ENCODE measurements at regions not wholly inside any gene's neighbourhood (a gene's known extent, or its start where the extent isn't known, plus 50 kb on each side); places are given as distances from the start of the nearest gene placed in this dataset.

DNA sequence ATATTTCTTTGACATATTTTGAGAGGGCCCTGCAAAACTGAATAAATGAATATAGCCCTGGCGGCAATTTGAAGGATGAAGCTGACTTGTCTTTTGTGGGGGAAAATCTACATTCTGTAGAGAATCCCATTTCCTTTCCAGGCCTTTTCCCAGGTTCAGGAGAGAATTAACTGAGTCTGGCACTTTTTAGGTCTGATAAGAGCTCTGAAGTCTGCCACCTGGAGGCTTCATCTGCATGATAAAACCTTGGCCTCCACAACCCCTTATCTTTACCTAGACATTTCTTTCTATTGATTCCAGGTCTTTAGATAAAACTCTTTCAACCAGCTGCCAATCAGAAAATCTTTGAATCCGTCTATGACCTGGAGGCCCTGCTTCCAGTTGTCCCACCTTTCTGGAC, 299.4 kb downstream of the ETNK1 start:
- ATAC-seq (no peak), DNase-seq (no peak)
- Mint-ChIP-seq H3K4me3 (no peak overlapping the region), H3K27me3 (ENCODE audit: low read depth) (no peaks in the 10 kb centered on the region), H3K36me3 (ENCODE audit: low read depth) (no peaks in the 10 kb centered on the region), H3K4me1 (ENCODE audit: low read depth) (no peaks in the 10 kb centered on the region), H3K9me3 (ENCODE audit: insufficient read depth) (no peaks in the 10 kb centered on the region), H3K27ac (no peak overlapping the region)
- ChIA-PET CTCF (no interaction called here), POLR2A (no interaction called here)

DNA sequence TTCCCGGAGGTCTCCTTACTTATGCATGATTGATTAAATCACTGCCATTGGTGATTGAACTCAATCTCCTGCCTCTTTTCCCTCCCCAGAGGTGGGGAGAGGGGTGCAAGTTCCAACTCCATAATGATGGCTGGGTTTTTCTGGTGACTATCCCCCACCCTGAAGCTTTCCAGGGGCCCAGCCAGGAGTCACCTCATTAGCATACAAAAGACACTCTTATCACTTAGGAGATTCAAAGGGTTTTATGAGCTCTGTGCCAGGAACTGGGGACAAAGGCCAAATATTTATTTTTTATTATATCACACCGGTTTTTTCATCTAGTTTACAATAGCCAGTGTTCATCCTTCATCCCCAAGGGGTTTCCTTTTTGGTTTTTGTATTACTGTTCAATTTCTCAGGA, 300.7 kb downstream of the ETNK1 start:
- Mint-ChIP-seq H3K27ac (no peak overlapping the region), H3K4me3 (no peak overlapping the region), H3K4me1 (ENCODE audit: low read depth) (no peaks in the 10 kb centered on the region), H3K9me3 (ENCODE audit: insufficient read depth) (no peaks in the 10 kb centered on the region), H3K36me3 (ENCODE audit: low read depth) (no peaks in the 10 kb centered on the region), H3K27me3 (ENCODE audit: low read depth) (no peaks in the 10 kb centered on the region)
- ChIA-PET CTCF (no interaction called here), POLR2A (no interaction called here)
- DNase-seq (no peak), ATAC-seq (no peak)

DNA sequence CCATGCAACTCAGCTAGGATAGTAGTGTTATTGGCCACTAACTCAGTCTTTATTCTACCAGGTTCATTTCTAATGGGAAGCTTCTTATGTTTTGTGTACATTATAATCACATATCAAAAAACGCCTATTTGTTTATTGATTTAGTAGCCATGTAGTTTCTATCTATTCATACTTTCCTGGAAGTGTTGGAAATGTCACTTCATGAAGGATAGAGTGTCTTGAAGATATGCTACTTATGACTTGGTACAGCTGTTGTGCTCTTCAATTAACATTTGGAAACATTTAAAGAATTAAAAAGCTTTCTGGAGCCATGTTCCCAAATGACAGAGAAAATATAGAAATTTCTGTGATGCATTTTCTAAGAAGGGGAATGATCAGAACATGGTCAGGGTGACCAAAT, 307.5 kb downstream of the ETNK1 start:
- Mint-ChIP-seq H3K36me3 (ENCODE audit: low read depth) (no peaks in the 10 kb centered on the region), H3K4me3 (no peak overlapping the region), H3K27me3 (ENCODE audit: low read depth) (no peaks in the 10 kb centered on the region), H3K4me1 (ENCODE audit: low read depth) (no peaks in the 10 kb centered on the region), H3K9me3 (ENCODE audit: insufficient read depth) (no peaks in the 10 kb centered on the region), H3K27ac (no peak overlapping the region)
- DNase-seq, result no peak
- no peak for ATAC-seq
- CTCF ChIA-PET, result no interaction called here
- POLR2A ChIA-PET, result no interaction called here

DNA sequence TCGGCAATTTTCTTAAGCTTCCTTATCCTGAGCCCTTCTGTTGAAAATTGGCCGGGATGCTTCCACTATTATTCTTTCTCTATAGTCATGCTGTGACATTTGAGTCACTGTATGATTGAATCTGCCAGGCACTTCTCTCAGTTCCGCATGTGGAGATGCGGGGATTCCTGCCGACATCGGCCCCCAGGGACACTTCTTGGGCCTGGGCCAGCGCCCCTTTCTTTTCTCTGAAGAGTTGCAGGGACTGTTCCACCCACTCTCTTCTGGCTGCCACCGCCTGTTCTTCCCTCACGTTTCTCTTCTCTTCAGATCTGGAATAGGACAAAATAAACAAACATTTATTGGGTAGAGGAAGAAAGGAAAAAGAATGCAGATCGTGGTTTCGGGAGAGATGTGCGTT, 310.1 kb downstream of the ETNK1 start:
- H3K4me3 Mint-ChIP-seq, result no peak overlapping the region
- no peak overlapping the region for H3K27ac Mint-ChIP-seq
- no peaks in the 10 kb centered on the region for H3K9me3 Mint-ChIP-seq (ENCODE audit: insufficient read depth)
- H3K27me3 Mint-ChIP-seq (ENCODE audit: low read depth), result no peaks in the 10 kb centered on the region
- POLR2A ChIA-PET, result no interaction called here
- H3K4me1 Mint-ChIP-seq (ENCODE audit: low read depth), result no peaks in the 10 kb centered on the region
- CTCF ChIA-PET, result no interaction called here
- ATAC-seq, result no peak
- no peaks in the 10 kb centered on the region for H3K36me3 Mint-ChIP-seq (ENCODE audit: low read depth)
- DNase-seq, result no peak

DNA sequence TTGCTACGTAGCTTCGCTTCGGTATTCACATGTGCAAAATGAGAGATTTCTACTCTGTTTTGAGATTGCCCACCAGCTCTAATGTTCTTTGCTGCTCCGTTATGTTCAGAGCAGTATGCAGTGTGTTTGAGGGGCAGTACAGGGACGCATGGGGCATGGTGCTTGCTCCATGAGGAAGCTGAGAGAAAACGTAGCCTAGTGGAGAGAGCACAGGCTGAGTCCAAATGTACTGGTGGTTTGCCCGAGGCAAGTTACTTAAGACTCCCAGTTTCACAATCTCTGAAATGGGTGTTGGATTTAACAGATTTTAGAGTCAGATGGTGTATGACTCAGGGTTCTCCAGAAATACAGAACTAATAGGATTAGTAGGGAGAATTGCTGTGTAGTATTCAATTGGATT, 310.5 kb downstream of the ETNK1 start:
- Mint-ChIP-seq H3K4me1 (ENCODE audit: low read depth) (no peaks in the 10 kb centered on the region), H3K36me3 (ENCODE audit: low read depth) (no peaks in the 10 kb centered on the region), H3K27ac (no peak overlapping the region), H3K9me3 (ENCODE audit: insufficient read depth) (no peaks in the 10 kb centered on the region), H3K4me3 (no peak overlapping the region), H3K27me3 (ENCODE audit: low read depth) (no peaks in the 10 kb centered on the region)
- POLR2A ChIA-PET, result no interaction called here
- CTCF ChIA-PET, result no interaction called here
- ATAC-seq, result no peak
- DNase-seq, result no peak

DNA sequence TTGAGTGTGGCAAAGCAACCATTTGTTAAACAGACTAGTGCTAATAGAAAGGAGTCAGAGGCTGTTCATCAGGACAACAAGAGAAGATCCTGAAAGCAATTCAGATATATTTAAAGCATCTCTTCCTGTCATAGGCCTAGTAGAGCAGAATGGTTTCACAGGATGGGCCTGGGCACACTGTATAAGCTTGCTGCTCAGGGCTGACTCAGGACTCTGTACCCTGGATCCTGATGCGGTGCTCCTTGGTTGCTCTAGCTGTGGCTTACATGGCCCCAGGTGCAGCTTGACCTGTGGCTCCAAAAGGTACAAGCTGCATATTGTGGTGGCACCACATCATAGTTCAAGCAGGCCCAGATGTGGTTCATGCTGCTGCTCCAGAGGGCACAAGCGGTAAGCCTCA, 313.4 kb downstream of the ETNK1 start:
- no peak overlapping the region for H3K27ac Mint-ChIP-seq
- no peak for ATAC-seq
- H3K27me3 Mint-ChIP-seq (ENCODE audit: low read depth), result no peaks in the 10 kb centered on the region
- H3K4me3 Mint-ChIP-seq, result no peak overlapping the region
- CTCF ChIA-PET, result no interaction called here
- POLR2A ChIA-PET, result no interaction called here
- H3K9me3 Mint-ChIP-seq (ENCODE audit: insufficient read depth), result peaks cover 3% of the 10 kb centered on the region
- H3K4me1 Mint-ChIP-seq (ENCODE audit: low read depth), result no peaks in the 10 kb centered on the region
- no peaks in the 10 kb centered on the region for H3K36me3 Mint-ChIP-seq (ENCODE audit: low read depth)
- no peak for DNase-seq

DNA sequence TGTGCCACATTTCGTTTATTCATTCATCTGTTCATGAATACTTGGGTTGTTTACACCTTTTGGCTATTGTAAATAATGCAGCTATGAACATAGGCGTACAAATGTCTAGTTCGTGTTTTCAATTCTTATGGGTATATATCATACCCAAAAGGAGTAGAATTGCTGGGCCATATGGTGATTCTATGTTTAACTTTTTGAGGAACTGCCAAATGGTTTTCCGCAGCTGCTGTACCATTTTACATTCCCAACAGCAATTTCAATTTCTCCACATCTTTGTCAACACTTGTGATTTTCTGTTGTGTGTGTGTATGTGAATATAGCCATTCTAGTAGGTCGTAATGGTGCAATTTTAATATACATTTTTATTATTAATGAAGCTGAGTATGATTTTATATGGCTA, 326.2 kb downstream of the ETNK1 start:
- Mint-ChIP-seq H3K4me1 (ENCODE audit: low read depth) (no peaks in the 10 kb centered on the region), H3K9me3 (ENCODE audit: insufficient read depth) (peaks cover 9% of the 10 kb centered on the region), H3K36me3 (ENCODE audit: low read depth) (no peaks in the 10 kb centered on the region), H3K4me3 (no peak overlapping the region), H3K27ac (no peak overlapping the region), H3K27me3 (ENCODE audit: low read depth) (no peaks in the 10 kb centered on the region)
- no peak for DNase-seq
- CTCF ChIA-PET, result no interaction called here
- POLR2A ChIA-PET, result no interaction called here
- no peak for ATAC-seq

DNA sequence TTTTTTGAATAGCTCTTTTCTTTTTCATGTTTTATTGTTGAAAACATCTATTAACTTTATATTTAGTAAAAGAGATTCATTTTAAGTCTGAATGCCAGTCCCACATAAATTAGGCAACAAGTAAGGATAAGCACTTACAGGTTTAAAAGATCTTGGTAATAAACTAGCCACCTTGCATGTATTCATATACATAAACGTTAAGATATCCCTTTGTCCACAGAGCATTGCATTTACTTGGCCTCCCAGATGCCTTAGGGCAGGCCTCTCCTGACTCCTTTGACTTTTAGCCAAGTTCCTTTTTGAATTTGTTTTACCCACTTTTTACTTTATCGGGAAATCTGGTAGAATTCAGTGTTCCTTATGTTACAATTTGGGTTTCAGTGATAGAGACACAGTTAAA, 331.7 kb downstream of the ETNK1 start:
- ChIA-PET CTCF (no interaction called here), POLR2A (no interaction called here)
- no peak for ATAC-seq
- no peak for DNase-seq
- no peaks in the 10 kb centered on the region for H3K36me3 Mint-ChIP-seq (ENCODE audit: low read depth)
- H3K4me3 Mint-ChIP-seq, result no peak overlapping the region
- no peaks in the 10 kb centered on the region for H3K27me3 Mint-ChIP-seq (ENCODE audit: low read depth)
- no peak overlapping the region for H3K27ac Mint-ChIP-seq
- peaks cover 9% of the 10 kb centered on the region for H3K9me3 Mint-ChIP-seq (ENCODE audit: insufficient read depth)
- H3K4me1 Mint-ChIP-seq (ENCODE audit: low read depth), result no peaks in the 10 kb centered on the region

DNA sequence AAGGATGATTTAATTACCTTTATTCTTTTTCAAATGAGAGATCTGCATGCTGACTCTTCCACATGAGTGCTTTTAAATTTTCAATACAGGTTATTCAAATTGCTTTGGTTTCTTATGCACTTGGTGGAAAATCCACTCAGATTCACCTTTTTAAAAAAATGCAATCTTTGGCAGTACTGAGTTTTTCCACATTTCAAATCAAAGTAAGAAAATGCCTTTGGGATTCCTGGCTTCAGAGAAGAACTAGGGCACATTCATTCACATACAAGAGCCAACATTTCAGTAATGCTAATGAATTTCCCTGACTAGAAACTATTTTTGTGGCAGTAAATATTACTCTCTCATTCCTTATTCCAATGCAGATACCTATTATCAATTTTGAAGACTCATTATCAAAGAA, 342.2 kb downstream of the ETNK1 start:
- Mint-ChIP-seq H3K9me3 (ENCODE audit: insufficient read depth) (no peaks in the 10 kb centered on the region), H3K36me3 (ENCODE audit: low read depth) (no peaks in the 10 kb centered on the region), H3K4me1 (ENCODE audit: low read depth) (no peaks in the 10 kb centered on the region), H3K27me3 (ENCODE audit: low read depth) (no peaks in the 10 kb centered on the region), H3K4me3 (no peak overlapping the region), H3K27ac (no peak overlapping the region)
- no peak for DNase-seq
- no peak for ATAC-seq
- POLR2A ChIA-PET, result no interaction called here
- CTCF ChIA-PET, result no interaction called here

DNA sequence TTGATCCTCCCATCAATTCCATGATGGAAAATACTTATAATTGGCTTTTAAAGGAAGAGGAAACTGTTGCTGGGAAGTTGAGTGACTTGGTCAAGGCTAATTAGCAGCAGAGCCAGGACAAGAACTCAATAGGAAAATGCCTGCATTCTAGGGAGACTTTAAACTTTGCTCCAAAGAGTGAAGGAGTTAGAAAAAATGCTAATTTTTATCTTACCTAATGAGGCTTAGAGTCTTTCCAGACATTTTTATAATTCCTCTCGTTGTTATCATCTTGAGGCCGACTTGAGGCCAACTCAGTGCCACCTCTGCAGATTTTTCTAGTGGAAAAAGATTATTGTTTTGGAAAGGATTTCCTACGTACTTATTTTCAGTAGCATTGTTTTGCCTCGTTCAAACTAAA, 344.6 kb downstream of the ETNK1 start:
- H3K27ac Mint-ChIP-seq, result no peak overlapping the region
- ATAC-seq (no peak), DNase-seq (no peak)
- H3K27me3 Mint-ChIP-seq (ENCODE audit: low read depth), result no peaks in the 10 kb centered on the region
- H3K9me3 Mint-ChIP-seq (ENCODE audit: insufficient read depth), result no peaks in the 10 kb centered on the region
- no peaks in the 10 kb centered on the region for H3K4me1 Mint-ChIP-seq (ENCODE audit: low read depth)
- H3K36me3 Mint-ChIP-seq (ENCODE audit: low read depth), result no peaks in the 10 kb centered on the region
- CTCF ChIA-PET, result no interaction called here
- POLR2A ChIA-PET, result no interaction called here
- no peak overlapping the region for H3K4me3 Mint-ChIP-seq

DNA sequence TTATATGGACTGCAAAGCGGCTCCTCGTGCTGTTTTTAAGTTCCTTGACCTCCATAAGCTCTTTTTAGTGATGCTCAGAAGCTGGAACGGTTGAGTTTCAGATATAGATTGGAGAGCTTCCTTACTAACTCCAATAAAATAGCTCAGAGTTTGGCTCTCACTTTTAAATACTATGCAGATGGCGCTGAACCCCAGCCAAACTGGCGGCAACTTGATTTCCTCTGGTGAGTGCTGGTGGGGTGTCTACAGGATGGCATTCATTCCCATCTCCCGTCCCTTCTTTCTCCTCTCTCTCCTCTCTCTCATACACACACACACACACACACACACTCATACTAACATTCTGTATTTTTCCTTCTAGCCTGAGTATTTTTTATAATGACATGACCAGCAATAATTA, 346.3 kb downstream of the ETNK1 start:
- Mint-ChIP-seq H3K9me3 (ENCODE audit: insufficient read depth) (no peaks in the 10 kb centered on the region), H3K27me3 (ENCODE audit: low read depth) (no peaks in the 10 kb centered on the region), H3K36me3 (ENCODE audit: low read depth) (no peaks in the 10 kb centered on the region), H3K27ac (no peak overlapping the region), H3K4me1 (ENCODE audit: low read depth) (no peaks in the 10 kb centered on the region), H3K4me3 (no peak overlapping the region)
- CTCF ChIA-PET, result no interaction called here
- DNase-seq, result no peak
- ATAC-seq, result no peak
- POLR2A ChIA-PET, result no interaction called here

DNA sequence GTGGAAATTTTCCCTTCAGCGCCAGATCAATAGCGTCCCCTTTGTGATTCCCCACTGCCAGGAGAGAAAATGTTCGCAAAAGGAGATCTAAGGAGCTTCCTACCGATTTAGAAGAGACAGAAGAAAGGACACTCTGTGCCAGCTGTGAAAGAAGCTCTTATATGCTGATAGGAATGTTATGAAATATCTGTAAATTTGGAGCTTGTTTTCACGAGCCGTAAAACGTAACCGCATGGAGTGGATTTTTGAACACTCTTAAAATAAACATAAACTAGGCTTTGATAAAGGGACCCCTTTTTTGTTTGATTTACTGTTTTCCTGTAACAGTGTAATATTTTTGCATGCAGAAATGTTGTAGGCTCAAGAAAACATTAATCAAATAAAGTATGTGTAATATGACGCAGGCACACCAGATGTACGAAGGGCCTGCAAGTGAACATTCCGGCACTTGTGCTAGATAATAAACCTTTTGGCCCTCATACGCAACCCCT, 346.8 kb downstream of the ETNK1 start:
- DNase-seq (no peak), ATAC-seq (no peak)
- CTCF ChIA-PET, result no interaction called here

DNA sequence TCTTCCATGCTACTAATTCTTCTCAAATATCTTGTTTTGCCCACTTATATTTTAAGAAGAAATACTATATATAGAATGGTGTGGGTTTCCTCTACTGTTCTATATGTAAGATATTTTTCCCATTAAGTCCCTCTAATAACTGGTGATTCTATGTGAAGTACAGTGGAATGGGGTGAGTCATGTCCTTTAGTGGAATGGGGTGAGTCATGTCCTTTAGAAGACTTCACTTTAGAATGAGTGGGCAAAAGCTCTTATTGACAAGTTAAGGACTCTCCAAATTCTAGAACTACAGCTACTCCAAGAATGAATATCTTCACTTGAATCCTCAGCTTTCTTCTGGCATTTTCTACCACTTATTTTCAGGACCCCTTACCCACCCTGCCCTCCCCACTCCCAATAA, 349.9 kb downstream of the ETNK1 start:
- no peaks in the 10 kb centered on the region for H3K36me3 Mint-ChIP-seq (ENCODE audit: low read depth)

More for the DNA sequence above, 346.8 kb downstream of the ETNK1 start:
- Mint-ChIP-seq H3K9me3 (ENCODE audit: insufficient read depth) (no peaks in the 10 kb centered on the region), H3K4me3 (no peak overlapping the region), H3K36me3 (ENCODE audit: low read depth) (no peaks in the 10 kb centered on the region), H3K4me1 (ENCODE audit: low read depth) (no peaks in the 10 kb centered on the region), H3K27me3 (ENCODE audit: low read depth) (no peaks in the 10 kb centered on the region), H3K27ac (no peak overlapping the region)
- POLR2A ChIA-PET, result no interaction called here

DNA sequence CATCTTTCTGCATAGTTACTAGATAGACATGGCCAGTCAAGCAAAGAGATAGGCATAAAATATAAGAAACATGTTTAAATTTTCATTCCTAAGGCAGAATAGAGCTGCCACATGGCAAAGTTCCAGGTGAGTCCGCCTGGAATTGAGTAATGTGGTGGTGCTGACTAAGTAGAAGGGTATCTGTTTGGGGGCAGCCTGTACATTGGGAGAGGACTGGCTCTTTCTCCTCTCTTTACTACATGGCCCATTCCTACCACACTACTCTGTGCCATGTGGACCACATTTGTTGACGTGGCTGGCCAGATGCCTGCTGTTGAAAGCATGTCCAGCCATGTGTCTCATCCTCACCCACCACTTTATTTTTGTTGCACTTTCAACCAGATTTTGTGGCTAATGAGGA, 354.0 kb downstream of the ETNK1 start:
- Mint-ChIP-seq H3K27ac (no peak overlapping the region), H3K9me3 (ENCODE audit: insufficient read depth) (no peaks in the 10 kb centered on the region), H3K4me1 (ENCODE audit: low read depth) (no peaks in the 10 kb centered on the region), H3K36me3 (ENCODE audit: low read depth) (no peaks in the 10 kb centered on the region), H3K27me3 (ENCODE audit: low read depth) (no peaks in the 10 kb centered on the region), H3K4me3 (no peak overlapping the region)
- ChIA-PET POLR2A (no interaction called here), CTCF (no interaction called here)
- ATAC-seq, result no peak
- DNase-seq, result no peak

More for the DNA sequence above, 349.9 kb downstream of the ETNK1 start:
- ChIA-PET CTCF (no interaction called here), POLR2A (no interaction called here)
- Mint-ChIP-seq H3K4me1 (ENCODE audit: low read depth) (no peaks in the 10 kb centered on the region), H3K27me3 (ENCODE audit: low read depth) (no peaks in the 10 kb centered on the region), H3K9me3 (ENCODE audit: insufficient read depth) (no peaks in the 10 kb centered on the region), H3K4me3 (no peak overlapping the region), H3K27ac (no peak overlapping the region)
- ATAC-seq, result no peak
- no peak for DNase-seq
